H1 (cell line): ENCODE measurements at regions not wholly inside any gene's neighbourhood (a gene's known extent, or its start where the extent isn't known, plus 50 kb on each side); places are given as distances from the start of the nearest gene placed in this dataset.

Source experiments
- CTCF ChIA-PET: fragments of 300-600 bp; sonication (Branson Sonifier 250); formaldehyde crosslinking; loops from one replicate; lab custom pipeline; 2021; ENCODE audit not compliant: partially characterized antibody; lab: Charles Lee
- POLR2A ChIA-PET: fragments of 300-600 bp; sonication (Branson Sonifier 250); formaldehyde crosslinking; loops from one replicate; lab custom pipeline; 2021; ENCODE audit warnings: inconsistent platforms; ENCODE audit not compliant: partially characterized antibody; lab: Charles Lee
- DNase-seq, 2 experiments: peaks; one replicate each; pipeline versions ENCODE4 v3.0.0 to v3.0.0-alpha.2; 2010 to 2022; ENCODE audit warnings: low spot score in 2 of 2, low read depth in 1 of 2, mixed read lengths in 1 of 2
- FAIRE-seq: peaks from 2 replicates; lab custom pipeline; 2011; peaks lifted over from hg19 to GRCh38; lab: Jason Lieb, UNC
- H2AFZ ChIP-seq: 2 replicates; pipeline ENCODE4 v1.8.1; 2012; ENCODE audit warnings: low read length, inconsistent platforms
- H2AK5ac ChIP-seq: 2 replicates; pipeline ENCODE4 v1.6.1; 2013; ENCODE audit warnings: low read depth, low read length
- H2BK120ac ChIP-seq: replicated peaks from 2 replicates; pipeline ENCODE3; 2013; ENCODE audit warnings: low read depth, low read length, inconsistent platforms
- H2BK12ac ChIP-seq: 2 replicates; pipeline ENCODE4 v1.6.1; 2013; ENCODE audit warnings: low read depth, low read length
- H2BK15ac ChIP-seq: 2 replicates; pipeline ENCODE4 v1.6.1; 2013; ENCODE audit warnings: low read length
- H2BK20ac ChIP-seq: 2 replicates; pipeline ENCODE4 v1.6.1; 2013; ENCODE audit warnings: low read length
- H2BK5ac ChIP-seq: 2 replicates; pipeline ENCODE4 v1.6.1; 2013; ENCODE audit warnings: low read depth, low read length
- H3K14ac ChIP-seq: 2 replicates; pipeline ENCODE4 v1.6.1; 2013; ENCODE audit warnings: inconsistent platforms; ENCODE audit not compliant: insufficient read length
- H3K18ac ChIP-seq: 2 replicates; pipeline ENCODE4 v1.6.1; 2013; ENCODE audit warnings: low read length; ENCODE audit errors: extremely low read depth
- H3K23ac ChIP-seq: 2 replicates; pipeline ENCODE4 v1.6.1; 2013; ENCODE audit warnings: inconsistent platforms; ENCODE audit not compliant: insufficient read length
- H3K23me2 ChIP-seq: 2 replicates; pipeline ENCODE4 v1.6.1; 2013; ENCODE audit warnings: low read depth, low read length
- H3K27ac ChIP-seq: 2 replicates; pipeline ENCODE4 v1.6.1; 2011; ENCODE audit warnings: low read depth, low read length, inconsistent platforms
- H3K27me3 ChIP-seq, 4 experiments: replicated peaks in 1 of 4; 1 replicate in 1 of 4; 2 replicates in 3 of 4; pipeline versions ENCODE4 v1.6.1 to v1.8.1; 2011 to 2013; ENCODE audit warnings: low read length in 3 of 4, mild to moderate bottlenecking in 3 of 4, inconsistent platforms in 2 of 4, mixed read lengths in 2 of 4, moderate library complexity in 1 of 4; ENCODE audit not compliant: control insufficient read depth in 3 of 4, insufficient read depth in 3 of 4; ENCODE audit errors: extremely low read depth in 1 of 4
- H3K36me3 ChIP-seq, 4 experiments: 2 replicates each; pipeline versions ENCODE4 v1.6.1 to v1.8.1; 2011 to 2013; ENCODE audit warnings: mild to moderate bottlenecking in 4 of 4, low read length in 3 of 4, moderate library complexity in 2 of 4, control low read depth in 1 of 4, inconsistent platforms in 1 of 4; ENCODE audit not compliant: insufficient read depth in 4 of 4, control insufficient read depth in 2 of 4
- H3K4ac ChIP-seq: replicated peaks from 2 replicates; pipeline ENCODE3; 2013; ENCODE audit warnings: low read length, low read depth, mixed read lengths, inconsistent platforms; ENCODE audit not compliant: insufficient read length
- H3K4me1 ChIP-seq, 4 experiments: replicated peaks in 1 of 4; 1 replicate in 1 of 4; 2 replicates in 3 of 4; pipeline versions ENCODE4 v1.6.1 to v1.8.1; 2011 to 2013; ENCODE audit warnings: low read length in 3 of 4, inconsistent platforms in 2 of 4, mixed read lengths in 1 of 4; ENCODE audit not compliant: insufficient read depth in 4 of 4, control insufficient read depth in 3 of 4
- H3K4me2 ChIP-seq, 2 experiments: 2 replicates each; pipeline versions ENCODE4 v1.6.1 to v1.8.1; 2011 to 2013; ENCODE audit warnings: low read depth in 2 of 2, low read length in 2 of 2, control low read depth in 1 of 2, inconsistent platforms in 1 of 2, mild to moderate bottlenecking in 1 of 2; ENCODE audit not compliant: insufficient read depth in 1 of 2
- H3K4me3 ChIP-seq, 4 experiments: fragments of 200-600, 300-600 bp in 1 of 4; sonication (generic), shearing (Covaris generic), sonication (Bioruptor Twin) in 1 of 4; 2 replicates each; pipeline versions ENCODE4 v1.5.1 to v1.8.1; 2011 to 2016; ENCODE audit warnings: low read length in 4 of 4, low read depth in 3 of 4, control low read depth in 2 of 4, inconsistent platforms in 2 of 4, mild to moderate bottlenecking in 2 of 4, mixed read lengths in 1 of 4, moderate library complexity in 1 of 4; ENCODE audit not compliant: insufficient read depth in 2 of 4; ENCODE audit errors: extremely low read depth in 1 of 4
- H3K56ac ChIP-seq: replicated peaks from 2 replicates; pipeline ENCODE3; 2013; ENCODE audit warnings: low read depth, mild to moderate bottlenecking, mixed read lengths, low read length, inconsistent platforms; ENCODE audit not compliant: insufficient read length
- H3K79me1 ChIP-seq: 2 replicates; pipeline ENCODE4 v1.6.1; 2013; ENCODE audit warnings: low read depth, low read length, control low read depth
- H3K79me2 ChIP-seq, 2 experiments: 2 replicates each; pipeline versions ENCODE4 v1.6.1 to v1.8.1; 2012 to 2013; ENCODE audit warnings: low read length in 2 of 2, mild to moderate bottlenecking in 2 of 2, inconsistent platforms in 1 of 2; ENCODE audit not compliant: insufficient read depth in 2 of 2, control insufficient read depth in 1 of 2
- H3K9ac ChIP-seq, 4 experiments: replicated peaks in 1 of 4; 1 replicate in 1 of 4; 2 replicates in 3 of 4; pipeline versions ENCODE4 v1.6.1 to v1.8.1; 2011 to 2013; ENCODE audit warnings: low read depth in 3 of 4, low read length in 3 of 4, control low read depth in 2 of 4, mild to moderate bottlenecking in 2 of 4, moderate library complexity in 2 of 4, inconsistent platforms in 1 of 4; ENCODE audit errors: extremely low read depth in 1 of 4
- H3K9me3 ChIP-seq, 2 experiments: 2 replicates each; pipeline versions ENCODE4 v1.6.1 to v1.8.1; 2012 to 2013; ENCODE audit warnings: mild to moderate bottlenecking in 2 of 2, moderate library complexity in 2 of 2, control low read depth in 1 of 2, inconsistent platforms in 1 of 2, low read depth in 1 of 2, low read length in 1 of 2, mixed read lengths in 1 of 2; ENCODE audit not compliant: insufficient read depth in 2 of 2
- H4K20me1 ChIP-seq, 2 experiments: replicated peaks in 1 of 2; 2 replicates each; pipeline versions ENCODE3 to v1.8.1; 2011 to 2013; ENCODE audit warnings: inconsistent platforms in 2 of 2, low read length in 2 of 2, mild to moderate bottlenecking in 1 of 2; ENCODE audit not compliant: insufficient read depth in 2 of 2, control insufficient read depth in 1 of 2
- H4K5ac ChIP-seq: 2 replicates; pipeline ENCODE4 v1.6.1; 2013; ENCODE audit warnings: low read length, low read depth, mixed read lengths, inconsistent platforms; ENCODE audit not compliant: insufficient read length
- H4K8ac ChIP-seq: 2 replicates; pipeline ENCODE4 v1.8.0; 2013; ENCODE audit warnings: mild to moderate bottlenecking, moderate library complexity, low read length, inconsistent platforms; ENCODE audit not compliant: insufficient read depth; ENCODE audit errors: extremely low read depth
- H4K91ac ChIP-seq: replicated peaks from 2 replicates; pipeline ENCODE3; 2013; ENCODE audit warnings: low read length, mixed read lengths, inconsistent platforms; ENCODE audit not compliant: insufficient read length
- KDM1A ChIP-seq: fragments of 200-600, 300-600 bp; sonication (generic); IDR thresholded peaks from 2 replicates; pipeline ENCODE4 v1.7.1; 2016; ENCODE audit warnings: mild to moderate bottlenecking, low read length, borderline replicate concordance
- PHF8 ChIP-seq: fragments of 200-600 bp; sonication (generic); conservative IDR thresholded peaks from 2 replicates; pipeline ENCODE4 v1.7.1; 2012; ENCODE audit warnings: low read depth, mild to moderate bottlenecking, inconsistent platforms, low read length, moderate library complexity
- SP1 ChIP-seq: IDR thresholded peaks from 2 replicates; pipeline ENCODE4 v1.6.1; 2011; ENCODE audit warnings: low read depth, low read length
- WGBS, 2 experiments: shearing (Covaris generic) in 1 of 2; methylation state at CpG; one replicate each; pipeline versions ENCODE4 v1.1.6 to v1.1.7; 2013 to 2015; ENCODE audit warnings: low lambda C conversion rate in 2 of 2, mixed read lengths in 2 of 2, inconsistent platforms in 1 of 2, low coverage in 1 of 2, missing lambda C conversion rate in 1 of 2; ENCODE audit not compliant: insufficient replicate concordance in 2 of 2, insufficient coverage in 1 of 2, insufficient read length in 1 of 2; ENCODE audit errors: extremely low coverage in 1 of 2, missing lambda C conversion rate in 1 of 2; 5-methylcytosine and 5-hydroxymethylcytosine counted together

DNA sequence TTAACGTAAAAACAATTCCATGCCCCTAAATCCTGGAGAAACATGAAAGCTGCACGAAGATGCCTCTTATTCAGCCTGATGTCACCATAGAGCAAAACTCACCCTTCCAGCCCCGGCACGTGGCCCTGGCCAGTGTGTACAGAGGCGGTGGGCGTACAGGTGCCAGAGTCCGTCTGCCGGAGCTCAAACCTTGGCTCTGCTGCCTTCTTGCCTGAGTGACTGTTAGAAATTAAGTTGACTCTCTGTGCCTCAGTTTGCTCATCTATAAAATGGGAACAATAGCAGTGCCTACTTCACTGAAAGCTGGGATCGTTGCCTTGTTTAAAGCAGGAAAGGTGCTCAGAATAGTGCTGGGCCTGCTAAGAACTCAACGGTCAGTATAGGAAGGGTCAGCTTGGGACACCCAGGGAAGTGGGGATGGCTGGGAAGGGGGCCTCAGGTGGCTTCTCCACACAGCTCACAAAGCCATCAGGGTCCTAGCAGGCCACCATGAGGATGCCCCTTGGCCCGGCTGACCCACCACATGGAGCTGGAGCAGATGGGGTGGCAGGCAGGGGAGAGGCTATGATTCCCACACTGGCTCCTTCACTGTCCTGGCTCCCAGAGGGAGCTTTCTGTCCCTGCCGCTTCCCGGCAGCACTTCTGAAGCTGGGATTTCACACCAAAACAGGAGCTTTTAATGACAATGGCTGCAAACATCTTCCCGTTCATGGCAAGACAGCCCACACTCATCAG lies 237.2 kb downstream of the NPHP4 start:
- Histone ChIP-seq H4K8ac (no peak overlapping the region), H3K4me1 (peaks cover 5 to 11% (median 8%) of the 10 kb centered on the region in 4 experiments; a peak in 6 of 7 replicates), H3K18ac (no peak overlapping the region), H4K91ac (peak overlapping the region; percentile 9), H3K9me3 (no peaks in the 10 kb centered on the region), H3K14ac (no peak overlapping the region), H2BK5ac (no peak overlapping the region), H2BK120ac (no peak overlapping the region), H4K5ac (no peak overlapping the region), H2AK5ac (no peak overlapping the region), H2BK20ac (no peak overlapping the region), H3K4me2 (no peak overlapping the region), H3K9ac (no peak overlapping the region), H2AFZ (no peak overlapping the region), H3K79me1 (no peaks in the 10 kb centered on the region), H3K27ac (no peak overlapping the region), H3K23ac (no peak overlapping the region), H3K56ac (no peak overlapping the region), H3K23me2 (no peaks in the 10 kb centered on the region), H4K20me1 (no peaks in the 10 kb centered on the region), H2BK12ac (no peak overlapping the region), H2BK15ac (no peak overlapping the region), H3K79me2 (no peaks in the 10 kb centered on the region), H3K4me3 (no peak overlapping the region), H3K27me3 (no peaks in the 10 kb centered on the region; a peak in 1 of 7 replicates), H3K4ac (no peak overlapping the region), H3K36me3 (no peaks in the 10 kb centered on the region)
- FAIRE-seq (no peak), DNase-seq (no peak)
- 84% methylated on average over 14 of the region's 14 CpGs; no CpG with 5 or more reads in 1 of the 2 experiments for WGBS, 2 experiments
- no peak for TF ChIP-seq SP1
- TF ChIP-seq PHF8: no peak
- peak; percentile 83; the same call in 1 of the 2 replicates for TF ChIP-seq KDM1A
- ChIA-PET CTCF (interaction anchor here (0.7 to 3.3 kb wide), 8 partner anchors 10 to 279 kb away, joined by 3 to 21 read pairs (median 3); no protein-coding TSS in a partner anchor), POLR2A (interaction anchor here (0.9 kb wide), 1 partner anchor 13 kb away, joined by 3 read pairs; no protein-coding TSS in a partner anchor)
